ENCODE measurements at regions not wholly inside any gene's neighbourhood (a gene's known extent, or its start where the extent isn't known, plus 50 kb on each side); places are given as distances from the start of the nearest gene placed in this dataset.
A peak's percentile ranks its signal among the peaks of the same experiment; 100 is the strongest.

GRCh38 chr10:32131388-32131787 is 75.2 kb upstream of the KIF5B start:
- intact Hi-C loops (cut with DNase I; ENCODE audit: low total_unique reads) = no loop called here
- WGBS, 2 donors = 41 to 44% methylated on average over 3 of the region's 3 CpGs
- DNase-seq (ENCODE audit: low spot score in 2 of 2) = no peak
- no peak overlapping the region for H3K4me3 ChIP-seq (ENCODE audit: low read depth, poor library complexity, severe bottlenecking)
- TF ChIP-seq, protein P1, sequence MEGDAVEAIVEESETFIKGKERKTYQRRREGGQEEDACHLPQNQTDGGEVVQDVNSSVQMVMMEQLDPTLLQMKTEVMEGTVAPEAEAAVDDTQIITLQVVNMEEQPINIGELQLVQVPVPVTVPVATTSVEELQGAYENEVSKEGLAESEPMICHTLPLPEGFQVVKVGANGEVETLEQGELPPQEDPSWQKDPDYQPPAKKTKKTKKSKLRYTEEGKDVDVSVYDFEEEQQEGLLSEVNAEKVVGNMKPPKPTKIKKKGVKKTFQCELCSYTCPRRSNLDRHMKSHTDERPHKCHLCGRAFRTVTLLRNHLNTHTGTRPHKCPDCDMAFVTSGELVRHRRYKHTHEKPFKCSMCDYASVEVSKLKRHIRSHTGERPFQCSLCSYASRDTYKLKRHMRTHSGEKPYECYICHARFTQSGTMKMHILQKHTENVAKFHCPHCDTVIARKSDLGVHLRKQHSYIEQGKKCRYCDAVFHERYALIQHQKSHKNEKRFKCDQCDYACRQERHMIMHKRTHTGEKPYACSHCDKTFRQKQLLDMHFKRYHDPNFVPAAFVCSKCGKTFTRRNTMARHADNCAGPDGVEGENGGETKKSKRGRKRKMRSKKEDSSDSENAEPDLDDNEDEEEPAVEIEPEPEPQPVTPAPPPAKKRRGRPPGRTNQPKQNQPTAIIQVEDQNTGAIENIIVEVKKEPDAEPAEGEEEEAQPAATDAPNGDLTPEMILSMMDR (IDR thresholded peaks at IDR 0.05) = no peak
- TF ChIP-seq POLR2A (IDR thresholded peaks at IDR 0.05) = no peak

GRCh38 chr10:32130788-32131187 is 74.6 kb upstream of the KIF5B start:
- no peak for TF ChIP-seq POLR2A (IDR thresholded peaks at IDR 0.05)
- TF ChIP-seq, protein P1 (IDR thresholded peaks at IDR 0.05) = no peak
- no peak overlapping the region for H3K4me3 ChIP-seq (ENCODE audit: low read depth, poor library complexity, severe bottlenecking)
- intact Hi-C loops (cut with DNase I; ENCODE audit: low total_unique reads) = no loop called here
- WGBS, 2 donors = 91% methylated on average over 2 of the region's 2 CpGs
- no peak for DNase-seq (ENCODE audit: low spot score in 2 of 2)

GRCh38 chr10:32125023-32125422 is 68.8 kb upstream of the KIF5B start:
- H3K4me3 ChIP-seq (ENCODE audit: low read depth, poor library complexity, severe bottlenecking) = no peak overlapping the region
- TF ChIP-seq, protein P1 (IDR thresholded peaks at IDR 0.05) = no peak
- TF ChIP-seq POLR2A (IDR thresholded peaks at IDR 0.05) = no peak
- intact Hi-C loops (cut with DNase I; ENCODE audit: low total_unique reads) = no loop called here
- DNase-seq (ENCODE audit: low spot score in 2 of 2) = no peak
- WGBS, 2 donors = 80 to 91% methylated on average over 7 of the region's 7 CpGs

DNA sequence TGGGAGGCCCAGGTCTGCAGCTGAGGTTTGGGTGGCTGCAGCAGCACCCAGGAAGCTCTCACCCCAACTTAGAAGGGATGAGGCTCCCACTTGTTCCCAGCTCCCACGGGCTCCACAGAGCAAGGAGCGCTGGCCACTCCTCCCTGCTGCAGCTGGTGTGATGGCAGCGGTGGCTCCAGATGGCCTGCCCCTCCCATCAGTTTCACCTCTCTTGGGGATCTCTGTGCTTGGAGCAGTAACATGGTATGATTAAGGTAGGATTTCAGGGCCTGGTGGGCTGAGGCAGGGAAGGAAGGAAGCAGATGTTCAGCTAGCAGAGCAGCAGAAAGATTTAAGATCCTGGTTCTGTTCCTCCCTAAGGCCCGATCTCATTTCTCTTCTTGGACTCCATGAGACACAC is 66.8 kb upstream of the KIF5B start:
- TF ChIP-seq, protein P1 (IDR thresholded peaks at IDR 0.05) = no peak
- TF ChIP-seq POLR2A (IDR thresholded peaks at IDR 0.05) = no peak
- WGBS, 2 donors = 85 to 95% methylated on average over 2 to 4 of the region's 4 CpGs
- DNase-seq (ENCODE audit: low spot score in 2 of 2) = no peak
- intact Hi-C loops (cut with DNase I; ENCODE audit: low total_unique reads) = no loop called here
- no peak overlapping the region for H3K4me3 ChIP-seq (ENCODE audit: low read depth, poor library complexity, severe bottlenecking)

DNA sequence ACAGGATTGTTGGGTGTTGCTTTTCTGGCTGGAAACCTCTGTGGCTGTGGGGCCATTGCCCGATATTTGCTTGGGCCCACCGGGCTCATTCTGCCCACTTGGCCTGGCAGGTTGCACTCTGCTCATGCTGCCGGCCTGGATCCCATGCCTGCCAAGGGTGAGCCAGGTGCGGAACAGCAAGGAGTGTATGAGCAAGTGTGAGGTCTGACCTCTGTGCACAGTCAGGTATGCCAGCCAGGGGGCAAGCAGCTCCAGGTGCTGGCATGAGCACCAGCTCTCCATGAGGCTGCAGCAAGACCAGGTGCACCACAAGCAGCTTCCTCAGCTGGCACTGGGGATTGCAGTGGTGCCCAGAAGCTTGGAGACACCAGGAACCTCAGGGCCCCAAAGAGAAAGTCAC is 65.4 kb upstream of the KIF5B start:
- intact Hi-C loops (cut with DNase I; ENCODE audit: low total_unique reads) = no loop called here
- H3K4me3 ChIP-seq (ENCODE audit: low read depth, poor library complexity, severe bottlenecking) = no peak overlapping the region
- peak in 1 of 2 donors; percentile 76 for DNase-seq (ENCODE audit: low spot score in 2 of 2)
- 92 to 96% methylated on average over 4 of the region's 4 CpGs for WGBS, 2 donors
- no peak for TF ChIP-seq POLR2A (IDR thresholded peaks at IDR 0.05)
- TF ChIP-seq, protein P1 (IDR thresholded peaks at IDR 0.05) = no peak

DNA sequence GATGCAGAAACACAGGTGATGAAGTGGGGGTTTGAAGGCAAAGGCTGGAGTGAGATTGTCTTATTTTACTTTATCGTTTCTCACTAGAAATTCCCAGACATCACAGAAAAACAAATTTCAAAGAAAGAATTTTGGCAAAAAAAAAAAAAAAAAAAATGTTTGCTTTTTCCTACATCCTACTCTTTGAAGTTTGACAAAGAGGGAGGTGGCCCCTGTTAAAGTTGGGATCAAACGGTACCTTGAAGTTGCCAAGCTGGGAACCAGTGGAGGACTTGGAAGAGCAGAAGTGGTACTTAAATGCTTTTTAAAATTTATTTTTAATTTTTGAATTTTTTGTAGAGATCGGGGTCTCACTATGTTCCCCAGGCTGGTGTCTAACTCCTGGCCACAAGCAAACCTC is 63.9 kb upstream of the KIF5B start:
- intact Hi-C loops (cut with DNase I; ENCODE audit: low total_unique reads) = no loop called here
- TF ChIP-seq POLR2A (IDR thresholded peaks at IDR 0.05) = no peak
- TF ChIP-seq, protein P1 (IDR thresholded peaks at IDR 0.05) = no peak

More for the DNA sequence above, 63.9 kb upstream of the KIF5B start:
- DNase-seq (ENCODE audit: low spot score in 2 of 2) = peak in 1 of 2 donors; percentile 5
- H3K4me3 ChIP-seq (ENCODE audit: low read depth, poor library complexity, severe bottlenecking) = no peak overlapping the region
- 70 to 87% methylated on average over 3 of the region's 3 CpGs for WGBS, 2 donors
